Coronary artery (tissue), 2 donors: ENCODE measurements at regions not wholly inside any gene's neighbourhood (a gene's known extent, or its start where the extent isn't known, plus 50 kb on each side); places are given as distances from the start of the nearest gene placed in this dataset.
"Not testable (repeated sequence)": the region's sequence is repeated elsewhere in the genome, so short reads cannot be mapped to it uniquely, and the experiment has no call there.

Source experiments
- DNase-seq: peaks from one replicate; pipeline ENCODE4 v3.0.0-alpha.2; 2017; ENCODE audit warnings: low spot score
- H3K27ac ChIP-seq, 2 donors: fragments of 200-600 bp; sonication (generic); one replicate each; pipeline ENCODE4 v1.5.1; 2016 to 2019
- H3K4me3 ChIP-seq: fragments of 200-600 bp; sonication (generic); 2 replicates; pipeline ENCODE4 v1.5.1; 2016; ENCODE audit warnings: mild to moderate bottlenecking, moderate library complexity
- TF ChIP-seq, protein P1 (sequence below): fragments of 200-600 bp; sonication (generic); IDR thresholded peaks from one replicate; pipeline ENCODE4 v1.5.1; 2019; ENCODE audit warnings: antibody characterized with exemption

DNA sequence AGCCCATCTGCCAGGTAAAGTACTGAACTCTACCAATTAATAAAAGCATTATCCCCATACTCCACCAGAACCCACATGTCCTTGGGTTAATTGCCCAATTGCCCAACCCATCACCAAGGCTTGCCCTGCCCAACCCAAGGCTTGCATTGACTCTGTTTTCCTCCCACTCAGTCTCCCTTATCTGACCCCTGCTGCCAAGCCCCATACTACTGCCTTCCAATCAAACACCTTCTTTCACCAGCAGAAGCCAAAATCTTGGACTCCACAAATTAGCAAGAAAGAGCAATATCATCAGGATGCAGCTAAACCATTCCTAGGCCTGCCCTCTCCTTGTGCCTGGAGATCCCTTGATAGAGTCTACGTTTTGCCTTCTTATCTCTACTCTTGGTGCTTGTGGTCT, 602.9 kb downstream of the NTRK3 start:
- DNase-seq: no peak
- H3K4me3 ChIP-seq: no peak overlapping the region
- TF ChIP-seq, protein P1, sequence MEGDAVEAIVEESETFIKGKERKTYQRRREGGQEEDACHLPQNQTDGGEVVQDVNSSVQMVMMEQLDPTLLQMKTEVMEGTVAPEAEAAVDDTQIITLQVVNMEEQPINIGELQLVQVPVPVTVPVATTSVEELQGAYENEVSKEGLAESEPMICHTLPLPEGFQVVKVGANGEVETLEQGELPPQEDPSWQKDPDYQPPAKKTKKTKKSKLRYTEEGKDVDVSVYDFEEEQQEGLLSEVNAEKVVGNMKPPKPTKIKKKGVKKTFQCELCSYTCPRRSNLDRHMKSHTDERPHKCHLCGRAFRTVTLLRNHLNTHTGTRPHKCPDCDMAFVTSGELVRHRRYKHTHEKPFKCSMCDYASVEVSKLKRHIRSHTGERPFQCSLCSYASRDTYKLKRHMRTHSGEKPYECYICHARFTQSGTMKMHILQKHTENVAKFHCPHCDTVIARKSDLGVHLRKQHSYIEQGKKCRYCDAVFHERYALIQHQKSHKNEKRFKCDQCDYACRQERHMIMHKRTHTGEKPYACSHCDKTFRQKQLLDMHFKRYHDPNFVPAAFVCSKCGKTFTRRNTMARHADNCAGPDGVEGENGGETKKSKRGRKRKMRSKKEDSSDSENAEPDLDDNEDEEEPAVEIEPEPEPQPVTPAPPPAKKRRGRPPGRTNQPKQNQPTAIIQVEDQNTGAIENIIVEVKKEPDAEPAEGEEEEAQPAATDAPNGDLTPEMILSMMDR: no peak
- no peak overlapping the region for H3K27ac ChIP-seq

DNA sequence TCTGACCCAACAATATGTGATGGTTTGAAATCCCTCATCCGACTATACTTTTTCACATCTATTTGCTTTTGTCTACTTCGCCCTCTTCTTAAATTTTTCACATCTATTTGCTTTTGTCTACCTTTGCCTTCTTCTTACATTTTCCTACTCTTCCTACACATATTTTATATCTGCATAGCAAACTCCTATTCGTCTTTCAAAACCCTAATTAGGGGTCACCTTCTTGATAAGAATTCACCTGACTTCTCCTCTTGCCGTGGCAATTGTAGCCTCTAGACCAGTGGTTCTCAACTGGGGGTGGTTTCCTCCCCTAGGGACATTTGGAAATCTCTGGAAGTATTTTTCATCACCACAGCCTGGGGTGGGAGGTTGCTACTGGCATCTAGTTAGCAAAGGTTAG, 607.4 kb downstream of the NTRK3 start:
- TF ChIP-seq, protein P1: no peak
- Histone ChIP-seq H3K4me3 (no peak overlapping the region), H3K27ac (no peak overlapping the region)
- DNase-seq: no peak

DNA sequence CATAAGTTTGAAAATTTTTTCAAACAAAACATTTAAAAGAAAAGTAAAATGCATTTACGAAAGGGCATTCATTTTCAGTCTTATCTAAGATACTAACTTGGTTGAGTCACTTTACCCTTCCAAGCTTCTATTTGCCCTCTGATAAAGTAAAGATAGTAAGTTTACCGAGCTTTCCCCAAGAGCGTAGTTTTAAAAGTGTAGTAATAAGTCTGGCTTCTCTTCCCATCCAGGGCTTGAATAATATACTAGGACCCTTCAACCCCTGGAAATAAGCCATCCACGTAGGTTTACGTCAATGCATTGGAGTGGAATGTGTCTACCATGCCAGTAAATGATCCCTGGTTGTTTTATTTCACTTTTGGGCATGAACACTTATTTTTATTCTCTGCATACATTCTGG, 608.3 kb downstream of the NTRK3 start:
- TF ChIP-seq, protein P1: no peak
- DNase-seq: no peak
- H3K27ac ChIP-seq: peak overlapping the region in 1 of 2 donors; percentile 56
- peak overlapping the region; percentile 34 for H3K4me3 ChIP-seq

DNA sequence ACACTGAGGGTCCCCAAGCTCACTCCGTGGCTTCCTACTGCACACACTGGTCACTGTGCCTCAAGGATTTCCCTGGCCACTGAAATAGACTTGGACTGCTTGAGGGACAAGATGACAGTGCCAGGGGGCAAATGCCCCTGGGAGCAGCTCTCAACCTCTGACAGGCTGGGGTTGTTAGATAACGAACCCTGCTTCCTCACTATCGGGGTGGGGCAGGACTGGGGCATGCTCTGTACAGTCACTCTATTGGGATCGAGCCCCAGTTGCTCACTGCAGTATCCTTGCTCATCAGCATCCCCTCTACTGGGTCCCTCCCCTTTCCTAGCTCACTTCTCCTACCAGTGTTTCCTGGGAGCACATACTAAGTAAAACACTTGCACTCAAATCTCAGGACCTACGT, 610.8 kb downstream of the NTRK3 start:
- DNase-seq: no peak
- H3K27ac ChIP-seq: no peak overlapping the region
- TF ChIP-seq, protein P1: no peak
- H3K4me3 ChIP-seq: no peak overlapping the region

DNA sequence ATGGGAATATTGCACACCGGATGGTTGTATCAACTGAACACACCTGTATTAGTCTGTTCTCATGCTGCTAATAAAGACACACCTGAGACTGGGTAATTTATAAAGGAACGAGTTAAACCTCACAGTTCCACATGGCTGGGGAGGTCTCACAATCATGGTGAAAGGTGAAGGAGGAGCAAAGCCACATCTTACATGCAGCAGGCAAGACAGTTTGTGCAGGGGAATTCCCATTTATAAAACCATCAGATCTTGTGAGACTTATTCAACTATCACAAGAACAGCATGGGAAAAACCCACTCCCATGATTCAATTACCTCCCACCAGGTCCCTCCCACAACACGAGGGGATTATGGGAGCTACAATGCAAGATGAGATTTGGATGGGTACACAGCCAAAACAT, 613.5 kb downstream of the NTRK3 start:
- H3K4me3 ChIP-seq, DNase-seq, H3K27ac ChIP-seq: not testable (repeated sequence)

DNA sequence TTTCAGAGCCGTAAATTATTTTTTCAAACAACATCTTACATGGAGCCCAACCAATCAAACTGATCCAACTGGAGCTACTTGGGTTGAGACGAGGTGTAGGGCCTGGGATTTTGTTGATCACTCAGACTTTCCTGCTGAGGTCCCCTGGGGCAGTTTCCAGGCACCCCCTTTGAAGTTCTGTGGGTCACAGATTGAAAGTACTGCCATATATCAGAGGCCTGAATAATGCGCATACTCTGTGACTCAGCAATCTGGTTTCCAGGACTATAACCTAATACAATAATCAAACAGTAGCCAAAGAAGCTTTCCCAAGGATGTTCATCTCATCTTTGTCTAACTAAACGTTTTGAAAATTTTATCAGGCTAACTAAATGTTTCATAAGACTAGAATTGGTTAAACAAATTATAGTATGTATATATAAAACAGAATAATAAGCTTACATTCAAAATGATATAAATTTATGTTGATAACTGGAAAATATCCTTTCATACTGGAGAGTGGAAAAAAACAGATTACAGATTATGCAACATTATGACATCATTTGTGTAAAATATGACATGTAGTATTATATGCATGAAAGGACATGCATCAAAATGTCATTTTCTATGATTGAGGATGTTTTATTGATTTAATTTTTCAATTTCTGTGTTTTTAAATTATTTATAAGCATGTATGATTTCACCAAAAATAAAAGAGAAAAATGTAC, 617.1 kb downstream of the NTRK3 start:
- TF ChIP-seq, protein P1: no peak
- no peak overlapping the region for H3K4me3 ChIP-seq
- DNase-seq: no peak

DNA sequence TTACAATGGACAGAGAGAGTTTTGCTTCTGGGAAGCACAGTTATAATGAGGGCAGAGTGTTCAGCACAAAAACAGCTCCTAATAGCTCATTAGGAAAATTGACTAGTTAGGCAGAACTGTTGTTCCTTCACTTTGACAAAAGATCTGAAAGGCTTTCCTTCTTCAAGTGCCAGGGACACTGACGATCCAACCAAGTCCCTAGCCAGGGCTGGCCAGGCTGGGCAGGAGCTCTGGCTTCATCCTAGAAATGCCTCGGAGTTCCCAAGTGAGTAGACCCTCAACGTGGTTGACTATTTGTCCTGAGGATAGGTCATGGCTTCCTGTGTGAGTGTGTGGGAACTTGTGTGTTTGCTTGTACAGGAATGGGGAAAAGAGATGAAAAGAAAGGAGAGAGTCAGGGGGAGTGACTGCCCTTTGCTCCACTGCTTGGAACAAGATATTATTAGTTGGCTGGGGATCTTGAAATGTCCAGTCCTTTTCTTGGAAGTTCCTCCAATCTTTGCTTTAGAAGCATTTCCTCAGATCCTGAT, 617.9 kb downstream of the NTRK3 start:
- Histone ChIP-seq H3K4me3 (no peak overlapping the region), H3K27ac (no peak overlapping the region)
- no peak for DNase-seq
- TF ChIP-seq, protein P1: no peak

More for the DNA sequence above, 617.1 kb downstream of the NTRK3 start:
- no peak overlapping the region for H3K27ac ChIP-seq
